SK-N-SH (cell line): ENCODE measurements at regions not wholly inside any gene's neighbourhood (a gene's known extent, or its start where the extent isn't known, plus 50 kb on each side); places are given as distances from the start of the nearest gene placed in this dataset.

Experiments
- CHD2 ChIP-seq: fragments of 150-350 bp; IDR thresholded peaks from 2 replicates; pipeline ENCODE4 v1.6.1; 2018; ENCODE audit warnings: low read length; ENCODE audit not compliant: partially characterized antibody
- EZH2phosphoT487 ChIP-seq: fragments of 200-600 bp; sonication (generic); IDR thresholded peaks from 2 replicates; pipeline ENCODE4 v1.6.1; 2017; ENCODE audit warnings: low read depth, mixed run types, mild to moderate bottlenecking, antibody characterized with exemption, moderate library complexity, borderline replicate concordance
- GATA2 ChIP-seq: sonication (generic); formaldehyde crosslinking; IDR thresholded peaks from 2 replicates; pipeline ENCODE4 v1.5.0; 2020; ENCODE audit warnings: mild to moderate bottlenecking, missing genetic modification reagents
- JUND ChIP-seq: IDR thresholded peaks from 2 replicates; pipeline ENCODE4 v1.4.0; 2012
- MEF2A ChIP-seq: IDR thresholded peaks from 2 replicates; pipeline ENCODE4 v1.4.0; 2012; ENCODE audit warnings: low read depth, borderline replicate concordance
- POLR2AphosphoS5 ChIP-seq: IDR thresholded peaks from 2 replicates; pipeline ENCODE4 v1.6.1; 2012; ENCODE audit warnings: low read depth, low read length
- SIN3A ChIP-seq: IDR thresholded peaks from 2 replicates; pipeline ENCODE4 v1.6.1; 2012; ENCODE audit warnings: low read depth, mild to moderate bottlenecking, low read length, moderate library complexity, borderline replicate concordance
- TAF1 ChIP-seq: IDR thresholded peaks from 2 replicates; pipeline ENCODE4 v1.6.1; 2012; ENCODE audit warnings: low read depth, mild to moderate bottlenecking, low read length, moderate library complexity, borderline replicate concordance
- YY1 ChIP-seq: IDR thresholded peaks from 2 replicates; pipeline ENCODE4 v1.4.0; 2012; ENCODE audit warnings: low read depth, mild to moderate bottlenecking
- TF ChIP-seq, protein P1 (sequence below): fragments of 200-600 bp; sonication (generic); IDR thresholded peaks from 2 replicates; pipeline ENCODE4 v1.6.1; 2017; ENCODE audit warnings: antibody characterized with exemption, mild to moderate bottlenecking, moderate library complexity
- TF ChIP-seq, protein P2 (sequence below): IDR thresholded peaks from 2 replicates; pipeline ENCODE4 v1.4.0; 2012; ENCODE audit warnings: low read depth
- TF ChIP-seq, protein P3 (sequence below): IDR thresholded peaks from 2 replicates; pipeline ENCODE4 v1.4.0; 2012; ENCODE audit warnings: low read depth, borderline replicate concordance

DNA sequence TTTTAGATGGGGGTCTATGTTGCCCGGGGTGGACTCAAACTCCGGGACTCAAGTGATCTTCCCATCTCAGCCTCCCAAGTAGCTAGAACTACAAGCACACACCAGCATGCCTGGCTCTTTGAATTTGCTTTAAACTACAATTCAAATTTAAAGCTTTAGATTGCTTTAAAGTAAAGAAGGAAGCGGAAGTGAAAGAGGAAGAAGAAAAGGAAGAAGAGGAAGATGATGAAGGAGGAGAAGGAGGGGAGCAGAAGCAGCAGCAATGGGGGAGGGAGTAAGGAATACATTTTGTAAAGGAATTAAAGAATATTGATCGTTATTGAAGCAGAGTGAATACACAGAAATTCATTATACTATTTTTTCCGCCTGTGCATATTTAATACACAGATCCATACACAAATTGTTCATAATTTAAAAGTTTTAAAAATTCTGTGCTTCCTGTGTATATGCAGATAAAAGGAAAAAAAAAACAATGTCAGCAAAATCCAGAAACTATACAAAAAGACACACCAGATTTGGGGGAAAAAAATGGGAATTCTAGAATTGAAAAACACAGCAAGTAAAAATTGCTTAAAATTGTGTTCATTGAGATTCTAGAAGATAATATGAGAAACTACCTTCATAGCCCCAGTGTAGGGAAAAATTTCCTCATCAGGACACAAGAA lies 60.8 kb upstream of the KCNMA1 start:
- TF ChIP-seq, protein P1, sequence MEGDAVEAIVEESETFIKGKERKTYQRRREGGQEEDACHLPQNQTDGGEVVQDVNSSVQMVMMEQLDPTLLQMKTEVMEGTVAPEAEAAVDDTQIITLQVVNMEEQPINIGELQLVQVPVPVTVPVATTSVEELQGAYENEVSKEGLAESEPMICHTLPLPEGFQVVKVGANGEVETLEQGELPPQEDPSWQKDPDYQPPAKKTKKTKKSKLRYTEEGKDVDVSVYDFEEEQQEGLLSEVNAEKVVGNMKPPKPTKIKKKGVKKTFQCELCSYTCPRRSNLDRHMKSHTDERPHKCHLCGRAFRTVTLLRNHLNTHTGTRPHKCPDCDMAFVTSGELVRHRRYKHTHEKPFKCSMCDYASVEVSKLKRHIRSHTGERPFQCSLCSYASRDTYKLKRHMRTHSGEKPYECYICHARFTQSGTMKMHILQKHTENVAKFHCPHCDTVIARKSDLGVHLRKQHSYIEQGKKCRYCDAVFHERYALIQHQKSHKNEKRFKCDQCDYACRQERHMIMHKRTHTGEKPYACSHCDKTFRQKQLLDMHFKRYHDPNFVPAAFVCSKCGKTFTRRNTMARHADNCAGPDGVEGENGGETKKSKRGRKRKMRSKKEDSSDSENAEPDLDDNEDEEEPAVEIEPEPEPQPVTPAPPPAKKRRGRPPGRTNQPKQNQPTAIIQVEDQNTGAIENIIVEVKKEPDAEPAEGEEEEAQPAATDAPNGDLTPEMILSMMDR, result no peak
- TF ChIP-seq GATA2 (CRISPR knock-in tag) (no peak), SIN3A (no peak), JUND (no peak), TAF1 (no peak), MEF2A (no peak), CHD2 (no peak), YY1 (no peak), EZH2phosphoT487 (no peak), POLR2AphosphoS5 (no peak)
- TF ChIP-seq, protein P2, sequence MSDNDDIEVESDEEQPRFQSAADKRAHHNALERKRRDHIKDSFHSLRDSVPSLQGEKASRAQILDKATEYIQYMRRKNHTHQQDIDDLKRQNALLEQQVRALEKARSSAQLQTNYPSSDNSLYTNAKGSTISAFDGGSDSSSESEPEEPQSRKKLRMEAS, result no peak
- TF ChIP-seq, protein P3, sequence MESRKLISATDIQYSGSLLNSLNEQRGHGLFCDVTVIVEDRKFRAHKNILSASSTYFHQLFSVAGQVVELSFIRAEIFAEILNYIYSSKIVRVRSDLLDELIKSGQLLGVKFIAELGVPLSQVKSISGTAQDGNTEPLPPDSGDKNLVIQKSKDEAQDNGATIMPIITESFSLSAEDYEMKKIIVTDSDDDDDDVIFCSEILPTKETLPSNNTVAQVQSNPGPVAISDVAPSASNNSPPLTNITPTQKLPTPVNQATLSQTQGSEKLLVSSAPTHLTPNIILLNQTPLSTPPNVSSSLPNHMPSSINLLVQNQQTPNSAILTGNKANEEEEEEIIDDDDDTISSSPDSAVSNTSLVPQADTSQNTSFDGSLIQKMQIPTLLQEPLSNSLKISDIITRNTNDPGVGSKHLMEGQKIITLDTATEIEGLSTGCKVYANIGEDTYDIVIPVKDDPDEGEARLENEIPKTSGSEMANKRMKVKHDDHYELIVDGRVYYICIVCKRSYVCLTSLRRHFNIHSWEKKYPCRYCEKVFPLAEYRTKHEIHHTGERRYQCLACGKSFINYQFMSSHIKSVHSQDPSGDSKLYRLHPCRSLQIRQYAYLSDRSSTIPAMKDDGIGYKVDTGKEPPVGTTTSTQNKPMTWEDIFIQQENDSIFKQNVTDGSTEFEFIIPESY, result no peak
